Endothelial cell (in vitro differentiated cells): ENCODE measurements at regions not wholly inside any gene's neighbourhood (a gene's known extent, or its start where the extent isn't known, plus 50 kb on each side); places are given as distances from the start of the nearest gene placed in this dataset.
"Not testable (repeated sequence)": the region's sequence is repeated elsewhere in the genome, so short reads cannot be mapped to it uniquely, and the experiment has no call there.

Experiments
- DNase-seq: peaks from one replicate; pipeline ENCODE4 v3.0.0; 2021; ENCODE audit warnings: low spot score
- H3K27ac Mint-ChIP-seq: one replicate; pipeline ENCODE4 v1.8.0; 2021; ENCODE audit warnings: mixed read lengths, inconsistent platforms; ENCODE audit not compliant: unreplicated experiment
- H3K27me3 Mint-ChIP-seq: one replicate; pipeline ENCODE4 v1.8.0; 2021; ENCODE audit warnings: mild to moderate bottlenecking, moderate library complexity, mixed read lengths, inconsistent platforms; ENCODE audit not compliant: unreplicated experiment
- H3K36me3 Mint-ChIP-seq: one replicate; pipeline ENCODE4 v1.8.0; 2021; ENCODE audit warnings: mild to moderate bottlenecking, low read depth, mixed read lengths, inconsistent platforms; ENCODE audit not compliant: unreplicated experiment
- H3K4me1 Mint-ChIP-seq: one replicate; pipeline ENCODE4 v1.8.0; 2021; ENCODE audit warnings: mild to moderate bottlenecking, mixed read lengths, inconsistent platforms; ENCODE audit not compliant: unreplicated experiment
- H3K4me3 Mint-ChIP-seq: one replicate; pipeline ENCODE4 v1.8.0; 2021; ENCODE audit warnings: mild to moderate bottlenecking, mixed read lengths, inconsistent platforms; ENCODE audit not compliant: unreplicated experiment
- H3K9me3 Mint-ChIP-seq: one replicate; pipeline ENCODE4 v1.8.0; 2021; ENCODE audit warnings: mixed read lengths, inconsistent platforms; ENCODE audit not compliant: unreplicated experiment
- CTCF ChIP-seq: fragments of 200-600 bp; sonication (generic); IDR thresholded peaks from one replicate; pipeline ENCODE4 v1.5.0; 2021; ENCODE audit warnings: antibody characterized with exemption; ENCODE audit not compliant: unreplicated experiment

GRCh38 chr4:116101321-116101720, 984.1 kb downstream of the TRAM1L1 start:
- peaks cover 12% of the 10 kb centered on the region for H3K9me3 Mint-ChIP-seq
- TF ChIP-seq CTCF, result no peak
- DNase-seq, result no peak
- H3K27ac Mint-ChIP-seq, result no peak overlapping the region
- peaks cover 5% of the 10 kb centered on the region for H3K36me3 Mint-ChIP-seq
- no peak overlapping the region for H3K4me3 Mint-ChIP-seq
- H3K27me3 Mint-ChIP-seq, result peaks cover 1% of the 10 kb centered on the region
- H3K4me1 Mint-ChIP-seq, result no peaks in the 10 kb centered on the region

GRCh38 chr4:116099596-116099995, 985.8 kb downstream of the TRAM1L1 start:
- H3K27me3 Mint-ChIP-seq, result peaks cover 1% of the 10 kb centered on the region
- no peak overlapping the region for H3K4me3 Mint-ChIP-seq
- peaks cover 5% of the 10 kb centered on the region for H3K36me3 Mint-ChIP-seq
- no peaks in the 10 kb centered on the region for H3K4me1 Mint-ChIP-seq
- peaks cover 12% of the 10 kb centered on the region for H3K9me3 Mint-ChIP-seq
- no peak overlapping the region for H3K27ac Mint-ChIP-seq
- no peak for DNase-seq
- TF ChIP-seq CTCF, result no peak

- H3K9me3 Mint-ChIP-seq, result peaks cover 12% of the 10 kb centered on the region
- not testable (repeated sequence) for H3K36me3 Mint-ChIP-seq, H3K27me3 Mint-ChIP-seq, H3K4me1 Mint-ChIP-seq, H3K4me3 Mint-ChIP-seq, DNase-seq, H3K27ac Mint-ChIP-seq
These were observed 983.9 kb upstream of the NDST4 start for GRCh38 chr4:116097353-116097752.

- no peak for DNase-seq
- H3K36me3 Mint-ChIP-seq, result peaks cover 5% of the 10 kb centered on the region
These were observed 979.5 kb upstream of the NDST4 start for GRCh38 chr4:116092961-116093360.

GRCh38 chr4:116088771-116089170, 975.4 kb upstream of the NDST4 start:
- TF ChIP-seq CTCF, result no peak
- Mint-ChIP-seq H3K27ac (no peak overlapping the region), H3K36me3 (no peaks in the 10 kb centered on the region), H3K9me3 (no peaks in the 10 kb centered on the region), H3K4me1 (no peaks in the 10 kb centered on the region), H3K4me3 (no peak overlapping the region), H3K27me3 (no peaks in the 10 kb centered on the region)
- DNase-seq, result no peak

More at GRCh38 chr4:116092961-116093360, 979.5 kb upstream of the NDST4 start:
- H3K9me3 Mint-ChIP-seq, result peaks cover 12% of the 10 kb centered on the region
- no peaks in the 10 kb centered on the region for H3K4me1 Mint-ChIP-seq
- peaks cover 1% of the 10 kb centered on the region for H3K27me3 Mint-ChIP-seq
- H3K4me3 Mint-ChIP-seq, result no peak overlapping the region
- no peak for TF ChIP-seq CTCF
- no peak overlapping the region for H3K27ac Mint-ChIP-seq
